OCI-LY1 (cell line): ENCODE measurements at regions not wholly inside any gene's neighbourhood (a gene's known extent, or its start where the extent isn't known, plus 50 kb on each side); places are given as distances from the start of the nearest gene placed in this dataset.

Experiments
- H2AFZ ChIP-seq: fragments of 200-600 bp; sonication (generic), shearing (Covaris generic); 2 replicates; pipeline ENCODE4 v1.6.0; 2014; ENCODE audit warnings: antibody characterized with exemption, mild to moderate bottlenecking, low read length
- H3F3A ChIP-seq: fragments of 200-600 bp; sonication (generic), shearing (Covaris generic); 2 replicates; pipeline ENCODE4 v1.6.0; 2014; ENCODE audit warnings: mild to moderate bottlenecking, antibody characterized with exemption, low read length, moderate library complexity; ENCODE audit not compliant: insufficient read depth
- H3K27ac ChIP-seq: fragments of 200-600 bp; sonication (generic); 2 replicates; pipeline ENCODE4 v1.5.1; 2014; ENCODE audit warnings: low read length, mixed run types, mild to moderate bottlenecking, low read depth; ENCODE audit not compliant: poor library complexity, severe bottlenecking
- H3K27me3 ChIP-seq: fragments of 200-600 bp; sonication (generic); 2 replicates; pipeline ENCODE4 v1.6.0; 2014; ENCODE audit warnings: antibody characterized with exemption, mild to moderate bottlenecking, low read length, moderate library complexity; ENCODE audit not compliant: insufficient read depth
- H3K36me3 ChIP-seq: fragments of 200-600 bp; sonication (generic); 2 replicates; pipeline ENCODE4 v1.6.1; 2014; ENCODE audit warnings: mild to moderate bottlenecking, antibody characterized with exemption, low read length, moderate library complexity, mixed read lengths; ENCODE audit not compliant: insufficient read depth
- H3K4me1 ChIP-seq: fragments of 200-600 bp; sonication (generic); 2 replicates; pipeline ENCODE4 v1.5.1; 2014; ENCODE audit warnings: mild to moderate bottlenecking, low read length, moderate library complexity; ENCODE audit not compliant: insufficient read depth, severe bottlenecking
- H3K4me2 ChIP-seq: fragments of 200-600 bp; sonication (generic), shearing (Covaris generic); 2 replicates; pipeline ENCODE4 v1.6.1; 2014; ENCODE audit warnings: low read length
- H3K4me3 ChIP-seq: fragments of 200-600 bp; sonication (generic); 2 replicates; pipeline ENCODE4 v1.5.1; 2014; ENCODE audit warnings: low read length, low read depth, mild to moderate bottlenecking, mixed read lengths; ENCODE audit not compliant: poor library complexity, severe bottlenecking
- H3K79me2 ChIP-seq: fragments of 200-600 bp; shearing (Covaris generic); 2 replicates; pipeline ENCODE4 v1.6.1; 2016; ENCODE audit warnings: mixed run types, low read length, mixed read lengths; ENCODE audit not compliant: insufficient read depth
- H3K9ac ChIP-seq: fragments of 200-600 bp; sonication (generic), shearing (Covaris generic); 2 replicates; pipeline ENCODE4 v1.6.1; 2014; ENCODE audit warnings: mild to moderate bottlenecking, low read length, mixed read lengths
- H3K9me2 ChIP-seq: fragments of 200-600 bp; sonication (generic), shearing (Covaris generic); 2 replicates; pipeline ENCODE4 v1.6.1; 2014; ENCODE audit warnings: low read depth, mild to moderate bottlenecking, low read length, mixed read lengths
- H3K9me3 ChIP-seq: fragments of 200-600 bp; shearing (Covaris generic); 2 replicates; pipeline ENCODE4 v1.6.1; 2014; ENCODE audit warnings: low read length, mixed read lengths
- H4K20me1 ChIP-seq: fragments of 200-600 bp; sonication (generic), shearing (Covaris generic); 2 replicates; pipeline ENCODE4 v1.6.0; 2016; ENCODE audit warnings: mild to moderate bottlenecking, low read length; ENCODE audit not compliant: insufficient read depth
- CTCF ChIP-seq: fragments of 200-600 bp; sonication (generic), shearing (Covaris generic); IDR thresholded peaks from 2 replicates; pipeline ENCODE4 v1.5.1; 2017; ENCODE audit warnings: mild to moderate bottlenecking, antibody characterized with exemption, low read length, moderate library complexity, mixed read lengths
- EZH2 ChIP-seq: fragments of 200-600 bp; sonication (generic), shearing (Covaris generic); IDR thresholded peaks from 2 replicates; pipeline ENCODE4 v1.8.0; 2017; ENCODE audit warnings: borderline replicate concordance, mixed run types, mild to moderate bottlenecking, antibody characterized with exemption, low read length, moderate library complexity, mixed read lengths

GRCh38 chr1:105556266-105556665, 1500.2 kb upstream of the PRMT6 start:
- H3K79me2 ChIP-seq, result no peaks in the 10 kb centered on the region
- H2AFZ ChIP-seq, result no peak overlapping the region
- no peaks in the 10 kb centered on the region for H3F3A ChIP-seq
- H4K20me1 ChIP-seq, result no peaks in the 10 kb centered on the region
- no peak overlapping the region for H3K27ac ChIP-seq
- no peaks in the 10 kb centered on the region for H3K27me3 ChIP-seq
- no peak overlapping the region for H3K4me2 ChIP-seq
- no peak overlapping the region for H3K4me3 ChIP-seq
- H3K4me1 ChIP-seq, result no peaks in the 10 kb centered on the region
- H3K36me3 ChIP-seq, result no peaks in the 10 kb centered on the region
- TF ChIP-seq CTCF (no peak), EZH2 (no peak)
- no peaks in the 10 kb centered on the region for H3K9me2 ChIP-seq
- no peak overlapping the region for H3K9ac ChIP-seq
- no peaks in the 10 kb centered on the region for H3K9me3 ChIP-seq

GRCh38 chr1:105558023-105558422, 1498.5 kb upstream of the PRMT6 start:
- Histone ChIP-seq H3K36me3 (no peaks in the 10 kb centered on the region), H4K20me1 (no peaks in the 10 kb centered on the region), H3K9me3 (no peaks in the 10 kb centered on the region), H3F3A (no peaks in the 10 kb centered on the region), H3K4me2 (no peak overlapping the region), H3K79me2 (no peaks in the 10 kb centered on the region), H3K27me3 (no peaks in the 10 kb centered on the region), H3K9ac (no peak overlapping the region), H3K4me3 (no peak overlapping the region), H3K4me1 (no peaks in the 10 kb centered on the region), H3K9me2 (no peaks in the 10 kb centered on the region), H2AFZ (no peak overlapping the region), H3K27ac (no peak overlapping the region)
- TF ChIP-seq CTCF (no peak), EZH2 (no peak)

- no peak overlapping the region for H3K27ac ChIP-seq
- H3F3A ChIP-seq, result no peaks in the 10 kb centered on the region
- no peak overlapping the region for H3K4me3 ChIP-seq
- H3K9me2 ChIP-seq, result no peaks in the 10 kb centered on the region
- no peak overlapping the region for H2AFZ ChIP-seq
- H3K79me2 ChIP-seq, result no peaks in the 10 kb centered on the region
- H4K20me1 ChIP-seq, result no peaks in the 10 kb centered on the region
- H3K9me3 ChIP-seq, result no peaks in the 10 kb centered on the region
- no peaks in the 10 kb centered on the region for H3K4me1 ChIP-seq
- H3K4me2 ChIP-seq, result no peak overlapping the region
- H3K9ac ChIP-seq, result no peak overlapping the region
- no peaks in the 10 kb centered on the region for H3K36me3 ChIP-seq
- TF ChIP-seq CTCF (no peak), EZH2 (no peak)
- no peaks in the 10 kb centered on the region for H3K27me3 ChIP-seq
These were observed 1491.5 kb upstream of the PRMT6 start for GRCh38 chr1:105565006-105565405.
